Neural cell (in vitro differentiated cells): ENCODE measurements at regions not wholly inside any gene's neighbourhood (a gene's known extent, or its start where the extent isn't known, plus 50 kb on each side); places are given as distances from the start of the nearest gene placed in this dataset.

Experiments
- H2AFZ ChIP-seq: fragments of 200-600, 300-800 bp; sonication (generic), shearing (Covaris generic); 2 replicates; pipeline ENCODE4 v1.6.0; 2014; ENCODE audit warnings: low read depth, mild to moderate bottlenecking, antibody characterized with exemption, low read length, moderate library complexity
- H3F3A ChIP-seq: fragments of 200-600 bp; shearing (Covaris generic); 2 replicates; pipeline ENCODE4 v1.6.1; 2016; ENCODE audit warnings: mild to moderate bottlenecking, moderate library complexity, mixed read lengths, antibody characterized with exemption, low read length; ENCODE audit not compliant: insufficient read depth, poor library complexity, severe bottlenecking
- H3K27ac ChIP-seq: fragments of 200-600, 300-800 bp; sonication (generic), shearing (Covaris generic); 2 replicates; pipeline ENCODE4 v1.5.1; 2014; ENCODE audit warnings: mild to moderate bottlenecking, low read length, moderate library complexity
- H3K27me3 ChIP-seq: fragments of 300-800, 200-600 bp; sonication (generic), shearing (Covaris generic); 2 replicates; pipeline ENCODE4 v1.6.0; 2014; ENCODE audit warnings: mild to moderate bottlenecking, low read depth, low read length, moderate library complexity; ENCODE audit not compliant: insufficient read depth
- H3K36me3 ChIP-seq: fragments of 300-800, 200-600 bp; sonication (generic), shearing (Covaris generic); 2 replicates; pipeline ENCODE4 v1.5.1; 2014; ENCODE audit warnings: mild to moderate bottlenecking, antibody characterized with exemption, low read length, moderate library complexity; ENCODE audit not compliant: insufficient read depth
- H3K4me2 ChIP-seq: fragments of 300-800, 200-600 bp; sonication (generic), shearing (Covaris generic); 2 replicates; pipeline ENCODE4 v1.6.0; 2014; ENCODE audit warnings: mild to moderate bottlenecking, low read length
- H3K4me3 ChIP-seq: fragments of 300-800, 200-600 bp; sonication (generic), shearing (Covaris generic); 2 replicates; pipeline ENCODE4 v1.5.1; 2014; ENCODE audit warnings: mild to moderate bottlenecking, low read length, moderate library complexity
- H3K79me2 ChIP-seq: fragments of 200-600 bp; shearing (Covaris generic); replicated peaks from 2 replicates; pipeline ENCODE4 v1.6.0; 2014; ENCODE audit warnings: mild to moderate bottlenecking, low read length, moderate library complexity; ENCODE audit not compliant: insufficient read depth
- H3K9ac ChIP-seq: fragments of 300-800, 200-600 bp; sonication (generic), shearing (Covaris generic); 2 replicates; pipeline ENCODE4 v1.6.1; 2016; ENCODE audit warnings: mild to moderate bottlenecking, low read length, mixed read lengths
- H3K9me2 ChIP-seq: fragments of 200-600 bp; shearing (Covaris generic); 2 replicates; pipeline ENCODE4 v1.6.1; 2016; ENCODE audit warnings: mild to moderate bottlenecking, low read length, mixed read lengths; ENCODE audit not compliant: insufficient read depth
- H3K9me3 ChIP-seq: fragments of 200-600, 300-800 bp; sonication (generic), shearing (Covaris generic); 2 replicates; pipeline ENCODE4 v1.6.1; 2016; ENCODE audit warnings: mild to moderate bottlenecking, mixed run types, low read length, moderate library complexity, mixed read lengths
- H4K20me1 ChIP-seq: fragments of 200-600 bp; shearing (Covaris generic); 2 replicates; pipeline ENCODE4 v1.6.1; 2016; ENCODE audit warnings: mild to moderate bottlenecking, mixed run types; ENCODE audit not compliant: insufficient read depth
- CTCF ChIP-seq: fragments of 450-650 bp; IDR thresholded peaks from 2 replicates; pipeline ENCODE4 v1.5.1; 2014; ENCODE audit warnings: antibody characterized with exemption, mild to moderate bottlenecking, moderate library complexity; ENCODE audit not compliant: poor library complexity, severe bottlenecking
- EP300 ChIP-seq: fragments of 450-650 bp; conservative IDR thresholded peaks from 2 replicates; pipeline ENCODE4 v1.6.1; 2014; ENCODE audit warnings: antibody characterized with exemption, mild to moderate bottlenecking, moderate library complexity; ENCODE audit not compliant: poor library complexity, severe bottlenecking
- EZH2 ChIP-seq: fragments of 200-600, 300-800 bp; shearing (Covaris generic), sonication (generic); IDR thresholded peaks from 2 replicates; pipeline ENCODE4 v1.6.1; 2014; ENCODE audit warnings: antibody characterized with exemption, low read length, borderline replicate concordance, mild to moderate bottlenecking; ENCODE audit not compliant: insufficient read depth, poor library complexity, severe bottlenecking
- MXI1 ChIP-seq: fragments of 450-650 bp; conservative IDR thresholded peaks from 2 replicates; pipeline ENCODE4 v1.6.1; 2014; ENCODE audit warnings: antibody characterized with exemption, mild to moderate bottlenecking; ENCODE audit not compliant: poor library complexity, severe bottlenecking
- POLR2AphosphoS5 ChIP-seq: IDR thresholded peaks from 2 replicates; pipeline ENCODE4 v1.6.1; 2012
- RAD21 ChIP-seq: fragments of 450-650 bp; conservative IDR thresholded peaks from 2 replicates; pipeline ENCODE4 v1.6.1; 2014; ENCODE audit warnings: antibody characterized with exemption, mild to moderate bottlenecking, moderate library complexity
- SMC3 ChIP-seq: fragments of 450-650 bp; conservative IDR thresholded peaks from 2 replicates; pipeline ENCODE4 v1.6.1; 2014; ENCODE audit warnings: antibody characterized with exemption, mild to moderate bottlenecking, moderate library complexity; ENCODE audit not compliant: poor library complexity
- TAF1 ChIP-seq: IDR thresholded peaks from 2 replicates; pipeline ENCODE4 v1.6.1; 2012; ENCODE audit warnings: low read depth
- TF ChIP-seq, protein P1 (sequence below): IDR thresholded peaks from 2 replicates; pipeline ENCODE4 v1.6.1; 2012; ENCODE audit warnings: borderline replicate concordance

DNA sequence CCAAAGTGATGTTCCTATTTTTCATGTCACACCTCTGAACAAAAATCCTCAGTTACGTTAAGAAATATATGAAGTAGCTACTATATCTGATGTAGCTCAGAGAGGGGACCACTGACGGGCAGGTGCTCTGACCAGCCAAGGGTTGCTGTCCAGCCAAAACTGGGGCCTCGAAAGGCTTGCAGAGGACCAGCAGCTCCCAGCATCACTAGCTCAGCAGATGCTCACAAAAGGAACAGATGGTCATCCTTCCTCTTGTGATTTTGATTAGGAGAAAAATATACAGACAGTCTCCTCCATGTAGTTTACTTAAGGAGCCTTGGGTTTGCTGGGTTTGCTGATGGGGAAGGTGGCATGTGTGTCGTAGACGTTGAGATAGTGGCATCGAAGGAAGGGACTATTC is 374.6 kb upstream of the B3GAT1 start:
- Histone ChIP-seq H4K20me1 (no peaks in the 10 kb centered on the region), H2AFZ (no peak overlapping the region), H3K36me3 (no peaks in the 10 kb centered on the region), H3K9me2 (no peaks in the 10 kb centered on the region), H3K9me3 (no peaks in the 10 kb centered on the region), H3K9ac (no peak overlapping the region), H3F3A (no peaks in the 10 kb centered on the region), H3K79me2 (no peaks in the 10 kb centered on the region), H3K4me3 (no peak overlapping the region), H3K27ac (no peak overlapping the region), H3K4me2 (no peak overlapping the region), H3K27me3 (no peaks in the 10 kb centered on the region)
- TF ChIP-seq MXI1 = no peak
- TF ChIP-seq EZH2 = no peak
- TF ChIP-seq EP300 = no peak
- no peak for TF ChIP-seq TAF1
- TF ChIP-seq CTCF = no peak
- TF ChIP-seq, protein P1, sequence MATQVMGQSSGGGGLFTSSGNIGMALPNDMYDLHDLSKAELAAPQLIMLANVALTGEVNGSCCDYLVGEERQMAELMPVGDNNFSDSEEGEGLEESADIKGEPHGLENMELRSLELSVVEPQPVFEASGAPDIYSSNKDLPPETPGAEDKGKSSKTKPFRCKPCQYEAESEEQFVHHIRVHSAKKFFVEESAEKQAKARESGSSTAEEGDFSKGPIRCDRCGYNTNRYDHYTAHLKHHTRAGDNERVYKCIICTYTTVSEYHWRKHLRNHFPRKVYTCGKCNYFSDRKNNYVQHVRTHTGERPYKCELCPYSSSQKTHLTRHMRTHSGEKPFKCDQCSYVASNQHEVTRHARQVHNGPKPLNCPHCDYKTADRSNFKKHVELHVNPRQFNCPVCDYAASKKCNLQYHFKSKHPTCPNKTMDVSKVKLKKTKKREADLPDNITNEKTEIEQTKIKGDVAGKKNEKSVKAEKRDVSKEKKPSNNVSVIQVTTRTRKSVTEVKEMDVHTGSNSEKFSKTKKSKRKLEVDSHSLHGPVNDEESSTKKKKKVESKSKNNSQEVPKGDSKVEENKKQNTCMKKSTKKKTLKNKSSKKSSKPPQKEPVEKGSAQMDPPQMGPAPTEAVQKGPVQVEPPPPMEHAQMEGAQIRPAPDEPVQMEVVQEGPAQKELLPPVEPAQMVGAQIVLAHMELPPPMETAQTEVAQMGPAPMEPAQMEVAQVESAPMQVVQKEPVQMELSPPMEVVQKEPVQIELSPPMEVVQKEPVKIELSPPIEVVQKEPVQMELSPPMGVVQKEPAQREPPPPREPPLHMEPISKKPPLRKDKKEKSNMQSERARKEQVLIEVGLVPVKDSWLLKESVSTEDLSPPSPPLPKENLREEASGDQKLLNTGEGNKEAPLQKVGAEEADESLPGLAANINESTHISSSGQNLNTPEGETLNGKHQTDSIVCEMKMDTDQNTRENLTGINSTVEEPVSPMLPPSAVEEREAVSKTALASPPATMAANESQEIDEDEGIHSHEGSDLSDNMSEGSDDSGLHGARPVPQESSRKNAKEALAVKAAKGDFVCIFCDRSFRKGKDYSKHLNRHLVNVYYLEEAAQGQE = no peak
- TF ChIP-seq POLR2AphosphoS5 = no peak
- no peak for TF ChIP-seq RAD21
- TF ChIP-seq SMC3 = no peak

DNA sequence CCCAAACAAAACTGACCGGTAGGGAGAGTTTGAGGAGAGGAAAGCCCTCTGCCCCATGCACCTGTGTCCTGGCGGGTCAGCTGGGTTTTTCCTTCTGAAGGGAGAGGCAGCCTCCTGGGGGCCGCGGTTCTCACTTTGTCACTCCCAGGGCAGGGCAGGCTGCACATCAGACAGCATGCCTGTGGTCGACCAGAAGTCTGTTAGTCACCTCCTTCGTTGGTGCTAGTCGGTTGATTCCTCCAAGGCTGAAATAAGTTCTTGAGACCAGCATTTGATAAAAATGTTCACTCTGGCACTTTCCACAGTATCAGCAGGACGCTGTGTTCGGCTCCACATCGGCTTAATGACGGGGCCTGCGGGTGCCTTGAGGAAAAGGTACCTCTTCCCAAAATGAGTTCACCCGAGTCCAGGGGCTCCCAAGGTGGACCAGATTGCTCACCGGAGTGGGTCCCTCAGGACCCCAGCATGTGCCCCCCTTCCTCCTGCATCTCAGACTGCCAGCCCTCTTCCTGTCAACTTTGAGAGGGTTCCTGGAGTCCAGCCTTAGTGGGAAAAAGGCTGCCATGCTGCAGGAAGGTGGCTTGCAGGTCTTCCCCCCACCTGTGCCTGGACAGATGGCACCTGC is 373.7 kb upstream of the B3GAT1 start:
- no peak overlapping the region for H3K4me2 ChIP-seq
- H2AFZ ChIP-seq = no peak overlapping the region
- no peak overlapping the region for H3K27ac ChIP-seq
- H4K20me1 ChIP-seq = no peaks in the 10 kb centered on the region
- no peaks in the 10 kb centered on the region for H3F3A ChIP-seq
- TF ChIP-seq EZH2 (no peak), EP300 (no peak), SMC3 (no peak), CTCF (no peak), MXI1 (no peak), POLR2AphosphoS5 (no peak), RAD21 (no peak), TAF1 (no peak)
- TF ChIP-seq, protein P1 = no peak
- no peaks in the 10 kb centered on the region for H3K27me3 ChIP-seq
- H3K36me3 ChIP-seq = no peaks in the 10 kb centered on the region
- no peaks in the 10 kb centered on the region for H3K9me2 ChIP-seq
- no peaks in the 10 kb centered on the region for H3K79me2 ChIP-seq
- no peaks in the 10 kb centered on the region for H3K9me3 ChIP-seq
- no peak overlapping the region for H3K4me3 ChIP-seq
- H3K9ac ChIP-seq = no peak overlapping the region
